HCT116 (cell line): ENCODE measurements at regions not wholly inside any gene's neighbourhood (a gene's known extent, or its start where the extent isn't known, plus 50 kb on each side); places are given as distances from the start of the nearest gene placed in this dataset.

ENCODE experiments used
- ATAC-seq: fragments of 200-7000 bp; cut with Tn5 transposase; 2 replicates; pipeline ENCODE4 v1.9.1; 2020; ENCODE audit warnings: mild to moderate bottlenecking, moderate library complexity
- BruUV-seq: library from RNA; stranded (reverse); fragments of 400-500 nt; replicated peaks from 2 replicates; lab custom pipeline; 2021; lab: Mats Ljungman, UMichigan
- CTCF ChIA-PET: fragments of 300-600 bp; sonication (Branson Sonifier 250); formaldehyde crosslinking; loops from one replicate; lab custom pipeline; 2021; ENCODE audit warnings: antibody characterized with exemption; lab: Charles Lee
- POLR2A ChIA-PET: fragments of 300-600, 350-600 bp; sonication (Branson Sonifier 250); formaldehyde crosslinking; loops from one replicate; lab custom pipeline; 2021; ENCODE audit warnings: antibody characterized with exemption; lab: Charles Lee
- RAD21 ChIA-PET, 2 experiments: fragments of 300-600 bp; sonication (Branson Sonifier 250); formaldehyde crosslinking; loops; one replicate each; lab custom pipeline; 2023; ENCODE audit warnings: low total read pairs in 2 of 2; ENCODE audit not compliant: uncharacterized antibody in 2 of 2, unreplicated experiment in 2 of 2, low non-redundant PET in 1 of 2; lab: Charles Lee
- DNase-seq: peaks from one replicate; pipeline ENCODE4 v3.0.0-alpha.2; 2010; ENCODE audit warnings: low read depth, low spot score
- H2AFZ ChIP-seq: fragments of 200-600 bp; shearing (Covaris generic), sonication (generic); 2 replicates; pipeline ENCODE4 v1.6.1; 2017; ENCODE audit warnings: low read depth, mixed run types, mixed read lengths, antibody characterized with exemption, low read length; ENCODE audit not compliant: poor library complexity, severe bottlenecking
- H3K27ac ChIP-seq: 2 replicates; pipeline ENCODE4 v1.5.1; 2012; ENCODE audit warnings: low read depth, low read length
- H3K27me3 ChIP-seq: fragments of 200-600 bp; sonication (generic); 2 replicates; pipeline ENCODE4 v1.6.1; 2016; ENCODE audit warnings: mixed run types, low read length, mixed read lengths; ENCODE audit not compliant: insufficient read depth
- H3K36me3 ChIP-seq, 2 experiments: fragments of 200-500 bp in 1 of 2; fragments of 200-600 bp in 1 of 2; sonication (Bioruptor generic) in 1 of 2; sonication (generic) in 1 of 2; 2 replicates each; pipeline versions ENCODE4 v1.5.1 to v1.6.1; 2014 to 2016; ENCODE audit warnings: low read length in 2 of 2, inconsistent platforms in 1 of 2, mixed read lengths in 1 of 2, mixed run types in 1 of 2; ENCODE audit not compliant: insufficient read depth in 2 of 2, control insufficient read depth in 1 of 2
- H3K4me1 ChIP-seq, 2 experiments: fragments of 200-600 bp in 1 of 2; sonication (generic) in 1 of 2; 2 replicates each; pipeline versions ENCODE4 v1.5.1 to v1.6.1; 2012 to 2017; ENCODE audit warnings: low read length in 2 of 2, inconsistent platforms in 1 of 2, mild to moderate bottlenecking in 1 of 2, mixed read lengths in 1 of 2, mixed run types in 1 of 2, moderate library complexity in 1 of 2; ENCODE audit not compliant: insufficient read depth in 2 of 2, control insufficient read depth in 1 of 2
- H3K4me2 ChIP-seq: fragments of 200-600 bp; sonication (generic); 2 replicates; pipeline ENCODE4 v1.6.1; 2017; ENCODE audit warnings: mixed run types, low read length, mixed read lengths
- H3K4me3 ChIP-seq, 2 experiments: fragments of 200-600 bp in 1 of 2; sonication (generic) in 1 of 2; replicated peaks in 1 of 2; 2 replicates each; pipeline ENCODE4 v1.5.1; 2011 to 2016; ENCODE audit warnings: low read length in 2 of 2, control low read depth in 1 of 2, low read depth in 1 of 2, mild to moderate bottlenecking in 1 of 2, mixed read lengths in 1 of 2, mixed run types in 1 of 2
- H3K79me2 ChIP-seq: fragments of 200-600 bp; sonication (generic); 2 replicates; pipeline ENCODE4 v1.6.1; 2017; ENCODE audit warnings: mild to moderate bottlenecking, mixed run types, low read length, moderate library complexity, mixed read lengths; ENCODE audit not compliant: insufficient read depth
- H3K9ac ChIP-seq: fragments of 200-600 bp; sonication (generic); 2 replicates; pipeline ENCODE4 v1.6.1; 2016; ENCODE audit warnings: low read length, mixed read lengths
- H3K9me2 ChIP-seq: fragments of 200-600 bp; sonication (generic), shearing (Covaris generic); 2 replicates; pipeline ENCODE4 v1.6.1; 2017; ENCODE audit warnings: mixed run types, mild to moderate bottlenecking, moderate library complexity; ENCODE audit not compliant: insufficient read depth
- H3K9me3 ChIP-seq, 2 experiments: fragments of 200-500 bp in 1 of 2; fragments of 200-600 bp in 1 of 2; sonication (Bioruptor generic) in 1 of 2; sonication (generic) in 1 of 2; 2 replicates each; pipeline ENCODE4 v1.6.1; 2014 to 2017; ENCODE audit warnings: low read length in 2 of 2, mixed read lengths in 2 of 2, inconsistent platforms in 1 of 2, low read depth in 1 of 2, mild to moderate bottlenecking in 1 of 2, mixed run types in 1 of 2, moderate library complexity in 1 of 2; ENCODE audit not compliant: control insufficient read depth in 1 of 2, insufficient read depth in 1 of 2
- H4K20me1 ChIP-seq: fragments of 200-600 bp; sonication (generic), shearing (Covaris generic); 2 replicates; pipeline ENCODE4 v1.6.1; 2017; ENCODE audit warnings: mixed run types, mild to moderate bottlenecking, moderate library complexity; ENCODE audit not compliant: insufficient read depth
- CBX3 ChIP-seq: IDR thresholded peaks from 2 replicates; pipeline ENCODE4 v1.6.1; 2012; ENCODE audit warnings: low read depth
- EGR1 ChIP-seq: IDR thresholded peaks from 2 replicates; pipeline ENCODE4 v1.6.1; 2012; ENCODE audit warnings: low read depth
- ELF1 ChIP-seq: IDR thresholded peaks from 2 replicates; pipeline ENCODE4 v1.6.1; 2012; ENCODE audit warnings: low read depth, borderline replicate concordance
- EZH2 ChIP-seq: fragments of 200-600 bp; sonication (generic); IDR thresholded peaks from 2 replicates; pipeline ENCODE4 v1.6.1; 2017; ENCODE audit warnings: antibody characterized with exemption, mixed run types
- EZH2phosphoT487 ChIP-seq: fragments of 200-600 bp; IDR thresholded peaks from 2 replicates; pipeline ENCODE4 v1.6.1; 2018; ENCODE audit warnings: antibody characterized with exemption, borderline replicate concordance
- FOSL1 ChIP-seq: IDR thresholded peaks from 2 replicates; pipeline ENCODE4 v1.6.1; 2012; ENCODE audit warnings: low read depth
- JUND ChIP-seq: IDR thresholded peaks from 2 replicates; pipeline ENCODE4 v1.6.1; 2012
- POLR2A ChIP-seq: IDR thresholded peaks from 2 replicates; pipeline ENCODE4 v1.7.0; 2011; ENCODE audit warnings: borderline replicate concordance; ENCODE audit not compliant: insufficient read depth, insufficient read length; ENCODE audit errors: extremely low read depth
- SIN3A ChIP-seq: IDR thresholded peaks from 2 replicates; pipeline ENCODE4 v1.6.1; 2012; ENCODE audit warnings: low read depth
- SP1 ChIP-seq: IDR thresholded peaks from 2 replicates; pipeline ENCODE4 v1.6.1; 2012; ENCODE audit warnings: low read depth
- SRF ChIP-seq: IDR thresholded peaks from 2 replicates; pipeline ENCODE4 v1.6.1; 2012; ENCODE audit warnings: low read depth
- TCF7L2 ChIP-seq: IDR thresholded peaks from 2 replicates; pipeline ENCODE4 v1.7.0; 2011; ENCODE audit warnings: borderline replicate concordance, inconsistent platforms; ENCODE audit not compliant: insufficient read depth, insufficient read length; ENCODE audit errors: extremely low read depth
- ZBTB33 ChIP-seq: IDR thresholded peaks from 2 replicates; pipeline ENCODE4 v1.6.1; 2011; ENCODE audit warnings: mild to moderate bottlenecking, low read length, moderate library complexity; ENCODE audit not compliant: insufficient replicate concordance; ENCODE audit errors: extremely low read depth
- intact Hi-C: fragments of 100-400 bp; cut with micrococcal nuclease; formaldehyde crosslinking; loops from 2 replicates; pipeline ENCODE4 v1.10.0; 2022
- TF ChIP-seq, protein P1 (sequence below), 3 experiments: fragments of 200-600 bp in 1 of 3; sonication (generic) in 1 of 3; IDR thresholded peaks in 2 of 3; conservative IDR thresholded peaks in 1 of 3; 2 replicates each; pipeline ENCODE4 v1.5.1; 2012 to 2017; ENCODE audit warnings: low read depth in 2 of 3, low read length in 2 of 3, antibody characterized with exemption in 1 of 3, borderline replicate concordance in 1 of 3, control low read depth in 1 of 3, mild to moderate bottlenecking in 1 of 3, mixed read lengths in 1 of 3, mixed run types in 1 of 3, moderate library complexity in 1 of 3; ENCODE audit not compliant: insufficient read depth in 1 of 3

DNA sequence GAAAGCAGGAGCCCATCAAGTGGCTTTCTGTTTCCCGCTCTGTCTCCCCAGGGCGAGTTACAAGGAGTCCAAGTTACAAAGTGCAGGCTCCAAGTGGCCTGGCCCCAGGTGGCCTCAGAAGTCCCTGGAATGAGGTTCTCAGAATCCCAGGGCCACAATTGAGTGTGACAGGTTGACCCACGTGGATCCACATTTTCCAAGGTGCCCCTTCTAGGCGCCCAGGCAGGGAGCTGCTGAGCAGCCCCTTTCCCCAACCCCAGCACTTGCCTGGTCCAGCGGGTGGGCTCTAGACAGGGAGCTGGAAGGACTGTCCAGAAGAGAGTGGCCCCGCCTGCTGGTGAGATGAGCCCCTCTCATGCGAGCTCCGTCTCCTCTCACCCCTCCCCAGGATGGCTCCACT, 253.4 kb downstream of the CYP26B1 start:
- Histone ChIP-seq H3K9me3 (no peaks in the 10 kb centered on the region), H3K27me3 (no peaks in the 10 kb centered on the region), H3K9ac (no peak overlapping the region), H3K4me1 (no peaks in the 10 kb centered on the region), H3K4me3 (no peak overlapping the region), H3K79me2 (no peaks in the 10 kb centered on the region), H3K9me2 (no peaks in the 10 kb centered on the region), H3K4me2 (no peak overlapping the region), H3K27ac (no peak overlapping the region), H3K36me3 (no peaks in the 10 kb centered on the region), H2AFZ (no peak overlapping the region), H4K20me1 (no peaks in the 10 kb centered on the region)
- intact Hi-C loops, result no loop called here
- BruUV-seq, result no TSS peak
- ChIA-PET RAD21 (no interaction called here), CTCF (no interaction called here), POLR2A (no interaction called here)
- TF ChIP-seq ZBTB33, result no peak
- no peak for TF ChIP-seq FOSL1
- no peak for TF ChIP-seq EZH2
- no peak for TF ChIP-seq POLR2A
- no peak for TF ChIP-seq SRF
- TF ChIP-seq TCF7L2, result no peak
- no peak for TF ChIP-seq SIN3A
- TF ChIP-seq JUND, result no peak
- TF ChIP-seq, protein P1, sequence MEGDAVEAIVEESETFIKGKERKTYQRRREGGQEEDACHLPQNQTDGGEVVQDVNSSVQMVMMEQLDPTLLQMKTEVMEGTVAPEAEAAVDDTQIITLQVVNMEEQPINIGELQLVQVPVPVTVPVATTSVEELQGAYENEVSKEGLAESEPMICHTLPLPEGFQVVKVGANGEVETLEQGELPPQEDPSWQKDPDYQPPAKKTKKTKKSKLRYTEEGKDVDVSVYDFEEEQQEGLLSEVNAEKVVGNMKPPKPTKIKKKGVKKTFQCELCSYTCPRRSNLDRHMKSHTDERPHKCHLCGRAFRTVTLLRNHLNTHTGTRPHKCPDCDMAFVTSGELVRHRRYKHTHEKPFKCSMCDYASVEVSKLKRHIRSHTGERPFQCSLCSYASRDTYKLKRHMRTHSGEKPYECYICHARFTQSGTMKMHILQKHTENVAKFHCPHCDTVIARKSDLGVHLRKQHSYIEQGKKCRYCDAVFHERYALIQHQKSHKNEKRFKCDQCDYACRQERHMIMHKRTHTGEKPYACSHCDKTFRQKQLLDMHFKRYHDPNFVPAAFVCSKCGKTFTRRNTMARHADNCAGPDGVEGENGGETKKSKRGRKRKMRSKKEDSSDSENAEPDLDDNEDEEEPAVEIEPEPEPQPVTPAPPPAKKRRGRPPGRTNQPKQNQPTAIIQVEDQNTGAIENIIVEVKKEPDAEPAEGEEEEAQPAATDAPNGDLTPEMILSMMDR (IDR thresholded peaks at IDR 0.05 in 2 of 3, conservative IDR thresholded peaks at IDR 0.05 in 1 of 3; ENCODE audit: borderline replicate concordance in 1 of 3, insufficient read depth in 1 of 3, low read depth in 2 of 3, low read length in 2 of 3), result no peak
- no peak for TF ChIP-seq SP1
- no peak for TF ChIP-seq CBX3
- TF ChIP-seq EGR1, result no peak
- no peak for TF ChIP-seq ELF1
- no peak for TF ChIP-seq EZH2phosphoT487
- no peak for DNase-seq
- no peak for ATAC-seq
